CD4-positive, alpha-beta T cell treated with Interleukin-17A for 4 hours (primary cell): ENCODE measurements at regions not wholly inside any gene's neighbourhood (a gene's known extent, or its start where the extent isn't known, plus 50 kb on each side); places are given as distances from the start of the nearest gene placed in this dataset.
"Not testable (repeated sequence)": the region's sequence is repeated elsewhere in the genome, so short reads cannot be mapped to it uniquely, and the experiment has no call there.

Source experiments
- DNase-seq: peaks from one replicate; pipeline ENCODE4 v3.0.0-alpha.2; 2020; ENCODE audit warnings: mixed read lengths

GRCh38 chrX:35625714-35626113 lies 172.4 kb upstream of the MAGEB16 start:
- no peak for DNase-seq

- DNase-seq = no peak
Observed at GRCh38 chrX:35626124-35626523, 172.0 kb upstream of the MAGEB16 start.

GRCh38 chrX:35635971-35636370 lies 162.2 kb upstream of the MAGEB16 start:
- not testable (repeated sequence) for DNase-seq

- no peak for DNase-seq
Observed at GRCh38 chrX:35664833-35665232, 133.3 kb upstream of the MAGEB16 start.

GRCh38 chrX:35665311-35665710 lies 132.8 kb upstream of the MAGEB16 start:
- no peak for DNase-seq

GRCh38 chrX:35670889-35671288 lies 127.3 kb upstream of the MAGEB16 start:
- no peak for DNase-seq

- DNase-seq = no peak
Observed at GRCh38 chrX:35675151-35675550, 123.0 kb upstream of the MAGEB16 start.

- no peak for DNase-seq
Observed at GRCh38 chrX:35680940-35681346, 117.2 kb upstream of the MAGEB16 start.

- DNase-seq = no peak
Observed at GRCh38 chrX:35682476-35682875, 115.7 kb upstream of the MAGEB16 start.

- no peak for DNase-seq
Observed at GRCh38 chrX:35696760-35697234, 101.3 kb upstream of the MAGEB16 start.

- no peak for DNase-seq
Observed at GRCh38 chrX:35699642-35700041, 98.5 kb upstream of the MAGEB16 start.

GRCh38 chrX:35700121-35700520 lies 98.0 kb upstream of the MAGEB16 start:
- no peak for DNase-seq

- no peak for DNase-seq
Observed at GRCh38 chrX:35711281-35711680, 86.9 kb upstream of the MAGEB16 start.

GRCh38 chrX:35722128-35722527 lies 76.0 kb upstream of the MAGEB16 start:
- no peak for DNase-seq

- DNase-seq = no peak
Observed at GRCh38 chrX:35726176-35726575, 72.0 kb upstream of the MAGEB16 start.

GRCh38 chrX:35728481-35728880 lies 69.7 kb upstream of the MAGEB16 start:
- no peak for DNase-seq

- DNase-seq = no peak
Observed at GRCh38 chrX:35733879-35734278, 64.3 kb upstream of the MAGEB16 start.

- no peak for DNase-seq
Observed at GRCh38 chrX:35741142-35741541, 57.0 kb upstream of the MAGEB16 start.

- DNase-seq = no peak
Observed at GRCh38 chrX:35743331-35743730, 54.8 kb upstream of the MAGEB16 start.
